ENCODE measurements at regions not wholly inside any gene's neighbourhood (a gene's known extent, or its start where the extent isn't known, plus 50 kb on each side); places are given as distances from the start of the nearest gene placed in this dataset.

GRCh38 chr9:115404311-115404710, 286.4 kb upstream of the TNC start:
- no peaks in the 10 kb centered on the region for H3K27me3 Mint-ChIP-seq (ENCODE audit: low read depth)
- no peak overlapping the region for H3K4me3 Mint-ChIP-seq
- H3K27me3 ChIP-seq (ENCODE audit: insufficient read depth, low read length): no peaks in the 10 kb centered on the region
- no peak overlapping the region for H3T11ph ChIP-seq (ENCODE audit: low read length)
- H3K14ac ChIP-seq (ENCODE audit: insufficient read depth, low read length): no peak overlapping the region
- no peak for DNase-seq
- H3K79me2 ChIP-seq (ENCODE audit: insufficient read depth, low read length): no peaks in the 10 kb centered on the region
- H3K79me1 ChIP-seq (ENCODE audit: insufficient read depth, low read depth, low read length, poor library complexity, severe bottlenecking): no peaks in the 10 kb centered on the region
- H3K23me2 ChIP-seq (ENCODE audit: insufficient read length, low read depth, low read length, poor library complexity, severe bottlenecking): no peaks in the 10 kb centered on the region
- H2BK5ac ChIP-seq (ENCODE audit: insufficient read length, low read length): no peak overlapping the region
- TF ChIP-seq CTCF (conservative IDR thresholded peaks at IDR 0.05): no peak
- no peak overlapping the region for H3K18ac ChIP-seq (ENCODE audit: insufficient read length, low read depth, low read length)
- no peak overlapping the region for H3K23ac ChIP-seq (ENCODE audit: insufficient read length, low read depth, low read length)
- H3K4me1 ChIP-seq (ENCODE audit: insufficient read depth, low read length): peaks cover 4% of the 10 kb centered on the region
- H3K4me1 Mint-ChIP-seq: peaks cover 6 to 7% of the 10 kb centered on the region in 2 experiments
- H3K9me3 ChIP-seq (ENCODE audit: control insufficient read depth, low read depth, low read length): no peaks in the 10 kb centered on the region
- H3K56ac ChIP-seq (ENCODE audit: insufficient read length, low read depth, low read length): no peak overlapping the region
- H3K27ac Mint-ChIP-seq: no peak overlapping the region
- H4K91ac ChIP-seq (ENCODE audit: insufficient read length, low read depth, low read length): no peak overlapping the region
- H2BK120ac ChIP-seq (ENCODE audit: low read depth, low read length, poor library complexity, severe bottlenecking): no peak overlapping the region
- no peaks in the 10 kb centered on the region for H4K20me1 ChIP-seq (ENCODE audit: control insufficient read depth, insufficient read depth, insufficient read length)
- H3K27ac ChIP-seq (ENCODE audit: insufficient read length, low read depth, low read length): no peak overlapping the region
- H3K4me2 ChIP-seq (ENCODE audit: insufficient read depth, insufficient read length, low read length): no peak overlapping the region
- H2BK12ac ChIP-seq (ENCODE audit: insufficient read length, low read depth, low read length): no peak overlapping the region
- no peak overlapping the region for H4K5ac ChIP-seq (ENCODE audit: insufficient read length, low read depth, low read length)
- H3K9me3 Mint-ChIP-seq: peaks cover 9 to 10% of the 10 kb centered on the region in 2 experiments
- no peak overlapping the region for H3K9ac ChIP-seq (ENCODE audit: extremely low read depth, insufficient read length, low read length)
- peaks cover 1 to 18% (median 8%) of the 10 kb centered on the region in 3 experiments for H3K36me3 Mint-ChIP-seq (ENCODE audit: insufficient read depth in 1 of 3, low read depth in 3 of 3)
- H2BK15ac ChIP-seq (ENCODE audit: low read depth, low read length): no peak overlapping the region
- H2BK20ac ChIP-seq (ENCODE audit: low read depth, low read length, poor library complexity, severe bottlenecking): no peak overlapping the region
- H2AK5ac ChIP-seq (ENCODE audit: insufficient read length, low read length): no peak overlapping the region
- H3K4ac ChIP-seq (ENCODE audit: low read depth, low read length): no peak overlapping the region
- H2AFZ ChIP-seq (ENCODE audit: low read length): no peak overlapping the region
- H4K8ac ChIP-seq (replicated peaks; ENCODE audit: insufficient read length, low read depth, low read length): no peak overlapping the region
